ENCODE measurements at regions not wholly inside any gene's neighbourhood (a gene's known extent, or its start where the extent isn't known, plus 50 kb on each side); places are given as distances from the start of the nearest gene placed in this dataset.

- no peaks in the 10 kb centered on the region for H3K36me3 ChIP-seq (ENCODE audit: insufficient read depth, low read length)
- no peak for TF ChIP-seq EZH2phosphoT487 (IDR thresholded peaks at IDR 0.05; ENCODE audit: borderline replicate concordance, low read depth, low read length)
- TF ChIP-seq, protein P1, sequence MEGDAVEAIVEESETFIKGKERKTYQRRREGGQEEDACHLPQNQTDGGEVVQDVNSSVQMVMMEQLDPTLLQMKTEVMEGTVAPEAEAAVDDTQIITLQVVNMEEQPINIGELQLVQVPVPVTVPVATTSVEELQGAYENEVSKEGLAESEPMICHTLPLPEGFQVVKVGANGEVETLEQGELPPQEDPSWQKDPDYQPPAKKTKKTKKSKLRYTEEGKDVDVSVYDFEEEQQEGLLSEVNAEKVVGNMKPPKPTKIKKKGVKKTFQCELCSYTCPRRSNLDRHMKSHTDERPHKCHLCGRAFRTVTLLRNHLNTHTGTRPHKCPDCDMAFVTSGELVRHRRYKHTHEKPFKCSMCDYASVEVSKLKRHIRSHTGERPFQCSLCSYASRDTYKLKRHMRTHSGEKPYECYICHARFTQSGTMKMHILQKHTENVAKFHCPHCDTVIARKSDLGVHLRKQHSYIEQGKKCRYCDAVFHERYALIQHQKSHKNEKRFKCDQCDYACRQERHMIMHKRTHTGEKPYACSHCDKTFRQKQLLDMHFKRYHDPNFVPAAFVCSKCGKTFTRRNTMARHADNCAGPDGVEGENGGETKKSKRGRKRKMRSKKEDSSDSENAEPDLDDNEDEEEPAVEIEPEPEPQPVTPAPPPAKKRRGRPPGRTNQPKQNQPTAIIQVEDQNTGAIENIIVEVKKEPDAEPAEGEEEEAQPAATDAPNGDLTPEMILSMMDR (conservative IDR thresholded peaks at IDR 0.05; ENCODE audit: low read length), result no peak
- no peak overlapping the region for H3K4me2 ChIP-seq (ENCODE audit: low read length)
- H3K79me2 ChIP-seq (ENCODE audit: insufficient read depth, low read depth, low read length), result no peaks in the 10 kb centered on the region
- DNase-seq (ENCODE audit: low spot score), result no peak
- H4K20me1 ChIP-seq (ENCODE audit: insufficient read depth, low read length), result no peaks in the 10 kb centered on the region
- no peaks in the 10 kb centered on the region for H3K9me2 ChIP-seq (ENCODE audit: insufficient read depth, low read length)
- ChIA-PET POLR2A (interaction anchor here (0.6 to 1.3 kb wide), 3 partner anchors 21 to 55 kb away, joined by 3 read pairs; no protein-coding TSS in a partner anchor), CTCF (ENCODE audit: unreplicated experiment) (no interaction called here)
- no peaks in the 10 kb centered on the region for H3K9me3 ChIP-seq (ENCODE audit: low read length)
- intact Hi-C loops (cut with micrococcal nuclease; ENCODE audit: unreplicated experiment), result no loop called here
- BruUV-seq (replicated peaks), result no TSS peak
- H3K4me1 ChIP-seq (ENCODE audit: insufficient read depth, low read length, poor library complexity, severe bottlenecking), result no peaks in the 10 kb centered on the region
- no peak overlapping the region for H2AFZ ChIP-seq (ENCODE audit: low read length)
- H3K27ac ChIP-seq (ENCODE audit: low read depth, low read length, poor library complexity, severe bottlenecking), result no peak overlapping the region
- H3K4me3 ChIP-seq (ENCODE audit: low read depth, low read length, poor library complexity, severe bottlenecking), result no peak overlapping the region
Observed at GRCh38 chr9:89805571-89806292, 200.9 kb downstream of the GADD45G start.

- TF ChIP-seq, protein P1 (conservative IDR thresholded peaks at IDR 0.05; ENCODE audit: low read length), result no peak
- no peak for TF ChIP-seq EZH2phosphoT487 (IDR thresholded peaks at IDR 0.05; ENCODE audit: borderline replicate concordance, low read depth, low read length)
- no peak overlapping the region for H3K27ac ChIP-seq (ENCODE audit: low read depth, low read length, poor library complexity, severe bottlenecking)
- no peaks in the 10 kb centered on the region for H3K79me2 ChIP-seq (ENCODE audit: insufficient read depth, low read depth, low read length)
- DNase-seq (ENCODE audit: low spot score), result no peak
- H3K4me1 ChIP-seq (ENCODE audit: insufficient read depth, low read length, poor library complexity, severe bottlenecking), result no peaks in the 10 kb centered on the region
- POLR2A ChIA-PET, result no interaction called here
- no TSS peak for BruUV-seq (replicated peaks)
- no peaks in the 10 kb centered on the region for H3K9me3 ChIP-seq (ENCODE audit: low read length)
- no peaks in the 10 kb centered on the region for H4K20me1 ChIP-seq (ENCODE audit: insufficient read depth, low read length)
- no peak overlapping the region for H3K4me3 ChIP-seq (ENCODE audit: low read depth, low read length, poor library complexity, severe bottlenecking)
- intact Hi-C loops (cut with micrococcal nuclease; ENCODE audit: unreplicated experiment), result no loop called here
- H3K4me2 ChIP-seq (ENCODE audit: low read length), result no peak overlapping the region
- no peaks in the 10 kb centered on the region for H3K36me3 ChIP-seq (ENCODE audit: insufficient read depth, low read length)
- H3K9me2 ChIP-seq (ENCODE audit: insufficient read depth, low read length), result no peaks in the 10 kb centered on the region
- no peak overlapping the region for H2AFZ ChIP-seq (ENCODE audit: low read length)
- CTCF ChIA-PET (ENCODE audit: unreplicated experiment), result no interaction called here
Observed at GRCh38 chr9:89806371-89807100, 201.7 kb downstream of the GADD45G start.

DNA sequence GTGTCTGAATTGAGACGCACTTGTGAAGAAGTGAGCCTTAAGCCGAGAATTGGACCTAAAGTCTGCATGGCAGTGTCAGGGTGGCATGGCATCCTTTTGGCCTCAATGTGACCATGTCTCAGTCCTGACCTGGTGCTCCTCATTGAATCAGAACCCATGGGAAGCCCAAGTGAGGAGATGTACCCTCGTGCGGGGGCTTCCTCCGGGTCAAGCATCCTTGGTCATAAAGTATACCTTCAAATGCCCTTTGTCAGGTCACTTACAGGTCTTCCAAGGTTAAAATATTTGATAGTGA, 202.2 kb downstream of the GADD45G start:
- CTCF ChIA-PET (ENCODE audit: unreplicated experiment), result no interaction called here
- POLR2A ChIA-PET, result no interaction called here
- TF ChIP-seq, protein P1 (conservative IDR thresholded peaks at IDR 0.05; ENCODE audit: low read length), result no peak
- TF ChIP-seq EZH2phosphoT487 (IDR thresholded peaks at IDR 0.05; ENCODE audit: borderline replicate concordance, low read depth, low read length), result no peak
- DNase-seq (ENCODE audit: low spot score), result no peak
- Histone ChIP-seq H3K9me2 (ENCODE audit: insufficient read depth, low read length) (no peaks in the 10 kb centered on the region), H3K79me2 (ENCODE audit: insufficient read depth, low read depth, low read length) (no peaks in the 10 kb centered on the region), H3K27ac (ENCODE audit: low read depth, low read length, poor library complexity, severe bottlenecking) (no peak overlapping the region), H3K4me3 (ENCODE audit: low read depth, low read length, poor library complexity, severe bottlenecking) (no peak overlapping the region), H3K4me1 (ENCODE audit: insufficient read depth, low read length, poor library complexity, severe bottlenecking) (no peaks in the 10 kb centered on the region), H3K4me2 (ENCODE audit: low read length) (no peak overlapping the region), H2AFZ (ENCODE audit: low read length) (no peak overlapping the region), H3K9me3 (ENCODE audit: low read length) (no peaks in the 10 kb centered on the region), H3K36me3 (ENCODE audit: insufficient read depth, low read length) (no peaks in the 10 kb centered on the region), H4K20me1 (ENCODE audit: insufficient read depth, low read length) (no peaks in the 10 kb centered on the region)
- BruUV-seq (replicated peaks), result no TSS peak
- intact Hi-C loops (cut with micrococcal nuclease; ENCODE audit: unreplicated experiment), result no loop called here

Data from OCI-LY7 (cell line).